Subcutaneous abdominal adipose tissue (tissue), 5 donors: ENCODE measurements at regions not wholly inside any gene's neighbourhood (a gene's known extent, or its start where the extent isn't known, plus 50 kb on each side); places are given as distances from the start of the nearest gene placed in this dataset.

Experiments used
- H3K27ac ChIP-seq: one replicate; pipeline ENCODE4 v1.7.0; 2013; ENCODE audit warnings: low read depth, mild to moderate bottlenecking, inconsistent platforms, low read length, moderate library complexity
- H3K27me3 ChIP-seq, 5 donors: one replicate each; pipeline ENCODE4 v1.7.0; 2013; ENCODE audit warnings: low read length in 5 of 5, inconsistent platforms in 1 of 5; ENCODE audit not compliant: control insufficient read depth in 5 of 5, insufficient read depth in 4 of 5
- H3K36me3 ChIP-seq, 5 donors: one replicate each; pipeline ENCODE4 v1.7.0; 2013; ENCODE audit warnings: low read length in 5 of 5; ENCODE audit not compliant: control insufficient read depth in 5 of 5, insufficient read depth in 5 of 5
- H3K4me1 ChIP-seq, 5 donors: one replicate each; pipeline ENCODE4 v1.7.0; 2013; ENCODE audit warnings: low read length in 5 of 5, mild to moderate bottlenecking in 3 of 5, moderate library complexity in 1 of 5; ENCODE audit not compliant: control insufficient read depth in 5 of 5, insufficient read depth in 5 of 5
- H3K4me3 ChIP-seq, 5 donors: one replicate each; pipeline ENCODE4 v1.7.0; 2013; ENCODE audit warnings: low read length in 5 of 5, low read depth in 1 of 5
- H3K9ac ChIP-seq, 5 donors: one replicate each; pipeline ENCODE4 v1.7.0; 2013; ENCODE audit warnings: low read length in 5 of 5, mild to moderate bottlenecking in 4 of 5, moderate library complexity in 3 of 5
- H3K9me3 ChIP-seq, 5 donors: one replicate each; pipeline ENCODE4 v1.7.0; 2013; ENCODE audit warnings: low read length in 5 of 5; ENCODE audit not compliant: control insufficient read depth in 5 of 5
- donor health status: healthy.
- donor health status: healthy.
- donor health status: healthy.
- donor health status: healthy.
- donor health status: healthy.

DNA sequence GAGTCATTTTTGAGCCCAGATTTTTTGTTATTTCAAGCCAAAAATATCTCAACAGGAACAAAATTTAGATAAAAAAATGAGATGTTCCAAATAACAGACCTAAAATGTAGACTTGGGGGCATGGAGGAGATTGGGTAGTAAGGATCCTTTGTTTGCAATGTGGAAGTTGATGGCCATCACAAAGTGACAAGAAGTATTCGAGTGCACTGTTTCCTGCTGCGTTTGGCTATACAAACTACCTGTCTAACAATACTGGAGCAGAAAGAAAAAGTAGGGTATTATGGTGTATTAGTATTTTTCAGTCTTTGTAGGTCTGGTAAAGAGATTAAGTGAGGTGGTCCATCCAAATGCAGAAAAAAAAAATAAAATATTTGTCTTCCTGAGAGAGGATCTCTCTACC is 284.2 kb downstream of the C3orf38 start:
- no peaks in the 10 kb centered on the region for H3K36me3 ChIP-seq
- H3K27me3 ChIP-seq = no peaks in the 10 kb centered on the region
- no peak overlapping the region for H3K4me3 ChIP-seq
- H3K27ac ChIP-seq = no peak overlapping the region
- no peak overlapping the region for H3K9ac ChIP-seq
- H3K9me3 ChIP-seq = no peaks in the 10 kb centered on the region
- no peaks in the 10 kb centered on the region for H3K4me1 ChIP-seq

DNA sequence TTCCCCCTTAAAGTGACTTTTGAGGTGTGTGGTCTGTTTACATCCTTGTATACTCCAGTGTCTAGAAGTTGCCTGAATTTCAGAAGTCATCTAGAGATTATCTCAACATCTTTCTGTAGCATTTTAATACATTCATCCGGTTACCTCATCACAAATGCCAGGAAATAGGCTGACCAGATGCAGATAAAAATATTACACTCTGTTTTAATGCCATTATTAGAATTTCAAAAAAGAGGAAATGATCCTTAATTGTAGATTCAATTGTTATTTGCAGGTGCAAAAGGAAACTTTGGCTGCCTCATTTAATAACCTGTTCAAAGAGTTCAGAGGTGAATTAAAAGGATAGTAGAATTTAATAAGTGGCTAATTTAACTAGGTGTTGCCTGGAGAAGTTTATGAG is 290.9 kb downstream of the C3orf38 start:
- Histone ChIP-seq H3K4me3 (no peak overlapping the region), H3K9me3 (no peaks in the 10 kb centered on the region), H3K9ac (no peak overlapping the region), H3K4me1 (no peaks in the 10 kb centered on the region), H3K36me3 (no peaks in the 10 kb centered on the region), H3K27ac (no peak overlapping the region), H3K27me3 (no peaks in the 10 kb centered on the region)

DNA sequence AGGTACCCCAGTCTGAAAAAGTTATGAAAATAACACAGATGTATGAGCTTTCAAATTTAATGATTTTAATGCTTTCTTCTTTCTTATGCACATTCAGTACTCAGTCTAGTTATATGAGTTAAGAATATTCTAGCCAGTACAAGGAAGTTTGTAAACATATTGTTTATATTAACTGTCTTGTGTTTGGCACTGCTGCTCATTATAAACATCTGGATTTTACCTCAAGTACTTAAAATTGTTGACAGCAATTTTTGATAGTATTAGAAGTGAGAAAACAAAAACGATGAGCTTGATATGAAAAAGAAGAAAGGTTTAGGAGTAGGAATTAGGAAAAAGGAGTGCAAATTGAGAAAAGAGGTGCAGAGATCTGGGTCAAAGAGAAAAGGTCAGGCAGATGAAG is 293.3 kb downstream of the C3orf38 start:
- no peaks in the 10 kb centered on the region for H3K27me3 ChIP-seq
- no peak overlapping the region for H3K9ac ChIP-seq
- H3K4me3 ChIP-seq = no peak overlapping the region
- no peaks in the 10 kb centered on the region for H3K9me3 ChIP-seq
- H3K4me1 ChIP-seq = no peaks in the 10 kb centered on the region
- H3K36me3 ChIP-seq = no peaks in the 10 kb centered on the region
- H3K27ac ChIP-seq = no peak overlapping the region

DNA sequence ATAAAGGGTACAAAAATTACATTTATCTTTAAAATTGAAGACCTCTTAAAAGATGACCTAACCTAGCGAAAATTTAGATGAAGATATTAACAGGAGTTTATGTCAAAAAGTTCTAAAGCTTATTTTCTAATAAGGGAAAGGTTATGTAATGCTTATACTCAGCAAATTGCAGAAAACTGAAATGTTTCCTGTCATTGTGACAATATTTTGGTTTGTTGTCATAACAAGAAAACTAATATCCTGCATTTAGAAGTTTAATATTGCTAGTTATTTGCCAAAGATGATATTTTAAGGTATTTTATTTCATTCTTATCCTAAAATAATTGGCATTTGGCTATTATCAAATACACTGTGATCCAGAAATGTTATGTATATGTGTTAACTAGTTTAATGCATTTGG is 294.5 kb downstream of the C3orf38 start:
- H3K27me3 ChIP-seq = no peaks in the 10 kb centered on the region
- H3K4me3 ChIP-seq = no peak overlapping the region
- H3K9me3 ChIP-seq = no peaks in the 10 kb centered on the region
- H3K9ac ChIP-seq = no peak overlapping the region
- H3K36me3 ChIP-seq = no peaks in the 10 kb centered on the region
- H3K4me1 ChIP-seq = no peaks in the 10 kb centered on the region
- H3K27ac ChIP-seq = no peak overlapping the region

DNA sequence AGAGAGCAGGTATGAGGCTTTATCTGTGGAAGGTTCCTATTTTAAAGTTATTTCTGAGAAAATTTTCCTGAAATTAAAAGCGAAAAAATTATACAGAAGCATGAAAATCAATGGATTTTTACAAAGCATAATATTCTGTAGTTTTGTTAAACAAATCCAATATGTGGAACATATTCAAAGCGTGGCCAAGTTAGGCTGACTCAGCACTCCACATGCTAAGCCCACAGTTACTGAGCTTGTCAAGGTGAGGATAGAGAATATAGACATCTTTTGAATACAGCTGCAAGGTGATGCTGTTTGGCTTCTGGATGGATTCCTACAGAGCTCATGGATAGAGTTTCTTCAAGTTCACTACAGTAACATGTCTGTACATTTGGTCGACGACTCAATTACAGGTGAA is 302.5 kb downstream of the C3orf38 start:
- Histone ChIP-seq H3K27me3 (no peaks in the 10 kb centered on the region), H3K9me3 (no peaks in the 10 kb centered on the region), H3K36me3 (no peaks in the 10 kb centered on the region), H3K4me1 (no peaks in the 10 kb centered on the region), H3K9ac (no peak overlapping the region), H3K27ac (no peak overlapping the region), H3K4me3 (no peak overlapping the region)

DNA sequence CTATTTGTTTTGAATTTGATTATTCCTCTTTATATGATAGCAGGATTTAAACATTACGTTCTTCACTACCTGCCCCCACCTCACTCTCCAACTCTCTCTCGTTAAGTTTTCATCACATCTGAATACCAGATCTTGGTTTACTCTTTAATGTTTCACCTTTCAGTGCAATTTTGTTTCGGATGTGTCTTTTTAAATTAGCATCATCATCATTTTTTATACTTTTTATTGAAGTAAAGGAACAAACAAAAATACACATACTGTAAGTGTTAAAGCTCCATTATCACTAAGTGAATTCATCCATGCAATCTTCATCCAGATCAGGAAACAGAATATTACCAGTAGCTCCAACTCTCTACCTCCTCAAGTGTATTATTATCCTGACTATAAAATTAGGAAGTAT is 310.6 kb downstream of the C3orf38 start:
- Histone ChIP-seq H3K4me1 (no peaks in the 10 kb centered on the region), H3K36me3 (no peaks in the 10 kb centered on the region), H3K4me3 (no peak overlapping the region), H3K27ac (no peak overlapping the region), H3K9ac (no peak overlapping the region), H3K27me3 (no peaks in the 10 kb centered on the region), H3K9me3 (no peaks in the 10 kb centered on the region)

DNA sequence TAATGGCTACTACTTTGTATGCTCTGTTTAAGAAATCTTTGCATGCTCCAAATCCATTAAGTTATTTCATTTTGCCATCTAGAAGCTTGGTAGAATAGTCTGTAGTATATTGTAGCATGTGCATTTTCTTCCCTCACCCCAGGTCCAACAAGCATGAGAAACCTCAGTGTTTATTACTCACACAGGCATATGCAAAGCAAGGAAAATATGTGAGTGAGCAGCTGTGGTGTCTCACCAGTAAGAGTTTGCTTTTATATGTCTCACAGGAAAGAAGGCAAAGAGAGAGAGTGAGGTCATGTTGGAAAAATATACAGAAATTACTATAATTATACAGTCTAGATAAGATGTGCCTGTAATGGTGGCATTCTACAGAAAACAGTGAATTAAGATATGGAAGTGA is 312.5 kb downstream of the C3orf38 start:
- Histone ChIP-seq H3K4me1 (no peaks in the 10 kb centered on the region), H3K9me3 (no peaks in the 10 kb centered on the region), H3K27ac (no peak overlapping the region), H3K4me3 (no peak overlapping the region), H3K9ac (no peak overlapping the region), H3K27me3 (no peaks in the 10 kb centered on the region), H3K36me3 (no peaks in the 10 kb centered on the region)

DNA sequence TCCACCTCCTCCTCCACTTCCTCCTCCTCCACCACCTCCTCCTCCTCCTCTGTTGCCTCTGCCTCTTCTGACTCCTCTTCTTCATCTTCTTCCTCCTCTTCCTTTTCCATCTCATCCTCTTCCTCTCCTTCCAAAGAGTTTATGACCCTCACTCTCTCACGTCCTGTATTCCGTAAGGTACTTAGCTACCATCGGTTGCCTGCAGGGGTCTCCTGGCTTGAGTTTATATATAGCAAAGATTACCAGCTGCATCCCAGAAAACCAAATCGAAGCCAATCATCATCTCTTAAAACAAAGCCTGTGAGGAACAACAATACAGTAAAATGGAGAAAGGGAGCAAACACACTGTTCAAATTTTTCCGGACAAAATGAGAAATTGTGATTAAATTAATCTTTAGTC is 317.4 kb downstream of the C3orf38 start:
- Histone ChIP-seq H3K4me1 (no peaks in the 10 kb centered on the region), H3K9me3 (peaks cover 0 to 7% (median 0%) of the 10 kb centered on the region in 5 donors), H3K27ac (no peak overlapping the region), H3K36me3 (no peaks in the 10 kb centered on the region), H3K4me3 (no peak overlapping the region), H3K9ac (no peak overlapping the region), H3K27me3 (no peaks in the 10 kb centered on the region)

DNA sequence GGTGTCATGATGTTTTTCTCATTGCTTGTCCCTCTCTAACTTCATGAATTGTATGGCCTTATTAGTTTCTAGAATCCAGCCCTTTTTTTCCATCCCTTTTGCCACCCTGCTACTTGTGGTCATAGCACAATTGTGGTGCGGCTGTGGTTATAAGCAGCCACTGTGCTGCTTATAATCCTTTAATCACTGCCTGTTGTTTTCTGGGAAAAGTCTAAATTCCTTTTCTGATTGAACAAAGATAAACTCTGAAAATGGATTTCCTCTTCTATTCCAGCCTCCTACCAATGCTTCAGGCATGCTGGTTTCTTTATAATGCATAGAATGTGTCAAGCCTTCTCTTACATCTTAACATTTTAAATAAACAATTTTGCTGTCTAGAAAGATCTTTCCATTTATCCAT is 319.5 kb downstream of the C3orf38 start:
- H3K27ac ChIP-seq = no peak overlapping the region
- H3K4me3 ChIP-seq = no peak overlapping the region
- H3K36me3 ChIP-seq = no peaks in the 10 kb centered on the region
- H3K9me3 ChIP-seq = peaks cover 0 to 7% (median 0%) of the 10 kb centered on the region in 5 donors
- H3K4me1 ChIP-seq = no peaks in the 10 kb centered on the region
- H3K9ac ChIP-seq = no peak overlapping the region
- no peaks in the 10 kb centered on the region for H3K27me3 ChIP-seq

DNA sequence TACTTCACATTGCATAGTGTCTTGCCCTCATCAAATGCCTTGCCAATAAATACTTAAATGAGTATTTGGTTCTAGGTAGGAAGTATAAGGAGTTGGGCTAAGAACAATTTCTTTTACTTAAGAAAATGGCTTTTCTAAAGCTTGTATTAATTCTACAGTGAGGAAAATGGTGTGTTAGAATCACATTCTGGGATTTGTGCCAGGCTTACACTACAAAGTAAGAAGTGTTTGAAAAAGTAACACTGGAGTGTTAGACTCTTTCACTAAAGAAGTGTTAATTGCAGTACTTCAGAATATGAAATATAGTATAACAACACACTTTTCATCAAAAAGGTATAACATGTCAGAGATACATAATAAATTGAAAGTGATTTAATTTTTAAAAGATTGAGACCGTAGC is 328.7 kb downstream of the C3orf38 start:
- no peaks in the 10 kb centered on the region for H3K4me1 ChIP-seq
- H3K4me3 ChIP-seq = no peak overlapping the region
- H3K36me3 ChIP-seq = no peaks in the 10 kb centered on the region
- no peaks in the 10 kb centered on the region for H3K27me3 ChIP-seq
- H3K27ac ChIP-seq = no peak overlapping the region
- no peaks in the 10 kb centered on the region for H3K9me3 ChIP-seq
- no peak overlapping the region for H3K9ac ChIP-seq

DNA sequence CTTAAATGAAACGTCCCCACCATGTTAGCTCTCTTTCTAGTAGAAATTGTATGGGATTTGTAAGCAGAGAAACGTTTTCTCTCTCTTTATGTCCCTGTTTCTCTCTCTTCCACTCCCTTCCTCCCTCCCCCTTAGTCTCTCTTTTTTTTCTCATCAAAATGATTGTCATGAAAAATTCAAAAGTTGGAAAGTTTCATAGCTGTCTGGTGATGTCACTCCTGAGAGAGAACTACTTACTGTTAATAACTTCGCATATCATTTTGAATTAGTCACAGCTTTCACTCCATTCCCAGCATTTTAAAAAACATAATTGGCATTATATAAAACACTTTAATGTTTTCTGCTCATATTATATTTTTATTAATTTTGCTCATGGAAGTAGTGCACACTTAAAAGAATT is 331.1 kb downstream of the C3orf38 start:
- H3K4me3 ChIP-seq = no peak overlapping the region
- no peak overlapping the region for H3K27ac ChIP-seq
- no peaks in the 10 kb centered on the region for H3K36me3 ChIP-seq
- no peaks in the 10 kb centered on the region for H3K4me1 ChIP-seq
- no peaks in the 10 kb centered on the region for H3K27me3 ChIP-seq
- no peak overlapping the region for H3K9ac ChIP-seq
- no peaks in the 10 kb centered on the region for H3K9me3 ChIP-seq
